Endothelial cell of umbilical vein (primary cell): ENCODE measurements at regions not wholly inside any gene's neighbourhood (a gene's known extent, or its start where the extent isn't known, plus 50 kb on each side); places are given as distances from the start of the nearest gene placed in this dataset.

Source experiments
- EZH2 ChIP-seq: IDR thresholded peaks from 2 replicates; pipeline ENCODE4 v1.6.1; 2012; ENCODE audit warnings: borderline replicate concordance, low read depth, mild to moderate bottlenecking, moderate library complexity, low read length, inconsistent platforms; ENCODE audit not compliant: severe bottlenecking
- FOS ChIP-seq: IDR thresholded peaks from 2 replicates; pipeline ENCODE4 v1.6.1; 2011; ENCODE audit warnings: mild to moderate bottlenecking, low read length, moderate library complexity, borderline replicate concordance; ENCODE audit not compliant: insufficient read depth
- MYC ChIP-seq: IDR thresholded peaks from one replicate; pipeline ENCODE4 v1.6.1; 2011; ENCODE audit warnings: mild to moderate bottlenecking, low read depth, low read length
- POLR2A ChIP-seq: IDR thresholded peaks from 2 replicates; pipeline ENCODE4 v1.6.1; 2012; ENCODE audit warnings: low read depth, mild to moderate bottlenecking, control low read depth, low read length
- POLR2AphosphoS5 ChIP-seq: IDR thresholded peaks from 2 replicates; pipeline ENCODE4 v1.6.1; 2012; ENCODE audit warnings: low read depth, mild to moderate bottlenecking, control low read depth, low read length, moderate library complexity; ENCODE audit not compliant: insufficient read depth
- TF ChIP-seq, protein P1 (sequence below), 2 donors: IDR thresholded peaks; 1 replicate in 1 of 2; 2 replicates in 1 of 2; pipeline ENCODE4 v1.5.1; 2011; ENCODE audit warnings: low read length in 2 of 2, mild to moderate bottlenecking in 2 of 2, moderate library complexity in 2 of 2, control low read depth in 1 of 2, inconsistent platforms in 1 of 2, low read depth in 1 of 2; ENCODE audit not compliant: insufficient read depth in 1 of 2; ENCODE audit errors: extremely low read depth in 1 of 2
- TF ChIP-seq, protein P2 (sequence below): IDR thresholded peaks from 2 replicates; pipeline ENCODE4 v1.6.1; 2011; ENCODE audit not compliant: insufficient read depth, insufficient read length

DNA sequence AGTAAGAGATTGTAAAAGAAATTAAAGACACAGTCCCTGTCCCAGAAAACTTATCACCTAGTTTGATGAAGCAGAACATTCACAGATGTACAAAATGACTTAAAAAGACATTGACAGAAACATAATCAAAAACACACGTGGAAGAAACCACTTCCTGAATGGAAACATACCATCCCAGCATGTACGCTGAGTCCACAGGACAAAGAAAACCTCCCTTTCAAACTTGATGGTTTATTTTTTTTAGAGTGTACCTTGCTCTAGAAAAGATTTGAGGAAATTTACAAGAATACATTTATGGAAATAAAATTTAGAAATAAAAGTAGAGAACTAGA is 140.9 kb downstream of the PMP22 start:
- TF ChIP-seq, protein P1, sequence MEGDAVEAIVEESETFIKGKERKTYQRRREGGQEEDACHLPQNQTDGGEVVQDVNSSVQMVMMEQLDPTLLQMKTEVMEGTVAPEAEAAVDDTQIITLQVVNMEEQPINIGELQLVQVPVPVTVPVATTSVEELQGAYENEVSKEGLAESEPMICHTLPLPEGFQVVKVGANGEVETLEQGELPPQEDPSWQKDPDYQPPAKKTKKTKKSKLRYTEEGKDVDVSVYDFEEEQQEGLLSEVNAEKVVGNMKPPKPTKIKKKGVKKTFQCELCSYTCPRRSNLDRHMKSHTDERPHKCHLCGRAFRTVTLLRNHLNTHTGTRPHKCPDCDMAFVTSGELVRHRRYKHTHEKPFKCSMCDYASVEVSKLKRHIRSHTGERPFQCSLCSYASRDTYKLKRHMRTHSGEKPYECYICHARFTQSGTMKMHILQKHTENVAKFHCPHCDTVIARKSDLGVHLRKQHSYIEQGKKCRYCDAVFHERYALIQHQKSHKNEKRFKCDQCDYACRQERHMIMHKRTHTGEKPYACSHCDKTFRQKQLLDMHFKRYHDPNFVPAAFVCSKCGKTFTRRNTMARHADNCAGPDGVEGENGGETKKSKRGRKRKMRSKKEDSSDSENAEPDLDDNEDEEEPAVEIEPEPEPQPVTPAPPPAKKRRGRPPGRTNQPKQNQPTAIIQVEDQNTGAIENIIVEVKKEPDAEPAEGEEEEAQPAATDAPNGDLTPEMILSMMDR (IDR thresholded peaks at IDR 0.05; ENCODE audit: extremely low read depth in 1 of 2, insufficient read depth in 1 of 2, low read depth in 1 of 2, low read length in 2 of 2) = no peak
- no peak for TF ChIP-seq POLR2AphosphoS5
- no peak for TF ChIP-seq MYC
- no peak for TF ChIP-seq POLR2A
- no peak for TF ChIP-seq EZH2
- TF ChIP-seq, protein P2, sequence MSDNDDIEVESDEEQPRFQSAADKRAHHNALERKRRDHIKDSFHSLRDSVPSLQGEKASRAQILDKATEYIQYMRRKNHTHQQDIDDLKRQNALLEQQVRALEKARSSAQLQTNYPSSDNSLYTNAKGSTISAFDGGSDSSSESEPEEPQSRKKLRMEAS = no peak
- TF ChIP-seq FOS = no peak
